ENCODE measurements at regions not wholly inside any gene's neighbourhood (a gene's known extent, or its start where the extent isn't known, plus 50 kb on each side); places are given as distances from the start of the nearest gene placed in this dataset.

DNA sequence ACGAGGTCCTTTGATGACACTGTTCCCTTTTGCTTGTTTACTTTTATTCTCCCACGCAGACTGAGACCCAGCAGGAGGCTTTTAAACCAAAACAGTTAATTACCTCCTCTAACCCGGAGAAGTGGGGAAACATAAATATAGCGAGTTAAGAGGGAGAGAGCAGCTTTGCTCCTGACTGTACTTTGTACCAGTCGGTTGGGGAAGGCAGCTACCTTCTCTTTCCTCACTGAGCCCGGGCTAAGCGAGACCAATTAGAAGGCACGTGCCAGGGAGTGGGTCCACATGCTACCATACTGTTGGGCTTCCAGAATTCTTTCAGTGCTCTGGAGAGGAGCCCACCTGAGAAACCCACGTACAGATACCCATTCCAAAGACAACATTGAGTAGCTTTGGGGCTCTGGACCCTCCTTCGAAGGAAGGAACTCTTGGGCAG lies 124.2 kb downstream of the ZIC5 start:
- 70 to 80% methylated on average over 10 of the region's 10 CpGs for WGBS, 2 donors
- H3K36me3 ChIP-seq (ENCODE audit: control insufficient read depth in 2 of 2, insufficient read depth in 2 of 2, low read length in 1 of 2), result no peaks in the 10 kb centered on the region

DNA sequence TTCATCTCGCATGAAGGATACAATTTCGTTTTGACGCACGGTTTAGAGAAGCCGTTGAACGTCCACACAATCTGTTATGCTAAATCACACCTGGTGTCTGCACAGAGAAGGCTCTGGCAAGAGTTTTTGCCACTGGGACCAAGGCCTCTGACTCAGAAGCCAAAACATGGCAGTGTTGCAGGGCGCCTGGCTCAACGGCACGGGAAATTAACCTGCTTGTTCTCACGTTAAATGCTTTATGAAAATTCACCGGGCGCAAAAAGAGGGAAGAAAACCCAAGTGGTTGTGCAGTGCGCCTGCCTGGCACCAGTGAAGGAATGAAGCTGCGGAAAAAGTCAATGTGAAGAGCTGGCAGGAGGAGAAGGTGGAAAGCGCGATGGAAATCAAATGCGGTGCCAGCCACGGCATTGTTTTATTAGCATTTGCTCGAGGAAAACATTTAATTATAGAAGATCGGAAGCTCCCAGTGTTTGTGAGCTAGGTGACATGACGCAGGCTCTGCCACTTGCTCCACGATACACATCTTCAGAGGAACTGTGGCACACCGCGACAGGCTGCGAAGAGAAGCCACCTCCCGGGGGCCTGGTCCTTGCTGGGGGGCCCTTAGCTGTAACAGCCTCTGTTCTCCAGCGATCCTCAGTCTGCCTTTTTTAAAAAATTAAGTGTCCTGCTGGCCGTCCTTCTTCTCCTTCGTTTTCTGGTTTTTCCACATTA lies 126.2 kb downstream of the ZIC5 start:
- H3K4me1 ChIP-seq (ENCODE audit: control insufficient read depth in 2 of 2, insufficient read depth in 2 of 2, low read length in 1 of 2), result no peaks in the 10 kb centered on the region
- no peak overlapping the region for H3K4me3 ChIP-seq (ENCODE audit: low read depth in 1 of 2, low read length in 2 of 2)
- H3K9me3 ChIP-seq (ENCODE audit: control insufficient read depth in 2 of 2, insufficient read depth in 1 of 2, low read depth in 1 of 2, low read length in 1 of 2), result peaks cover 0 to 3% of the 10 kb centered on the region in 2 donors
- H3K27ac ChIP-seq (ENCODE audit: low read depth in 2 of 2, low read length in 1 of 2), result no peak overlapping the region
- no peaks in the 10 kb centered on the region for H3K27me3 ChIP-seq (ENCODE audit: control insufficient read depth in 1 of 2, insufficient read depth in 2 of 2, low read length in 2 of 2)
- H3K36me3 ChIP-seq (ENCODE audit: control insufficient read depth in 2 of 2, insufficient read depth in 2 of 2, low read length in 1 of 2), result no peaks in the 10 kb centered on the region
- 88 to 90% methylated on average over 29 of the region's 29 CpGs for WGBS, 2 donors

More for the DNA sequence above, 124.2 kb downstream of the ZIC5 start:
- peaks cover 0 to 3% of the 10 kb centered on the region in 2 donors for H3K9me3 ChIP-seq (ENCODE audit: control insufficient read depth in 2 of 2, insufficient read depth in 1 of 2, low read depth in 1 of 2, low read length in 1 of 2)
- no peak overlapping the region for H3K4me3 ChIP-seq (ENCODE audit: low read depth in 1 of 2, low read length in 2 of 2)
- no peaks in the 10 kb centered on the region for H3K4me1 ChIP-seq (ENCODE audit: control insufficient read depth in 2 of 2, insufficient read depth in 2 of 2, low read length in 1 of 2)
- H3K27ac ChIP-seq (ENCODE audit: low read depth in 2 of 2, low read length in 1 of 2), result no peak overlapping the region
- no peaks in the 10 kb centered on the region for H3K27me3 ChIP-seq (ENCODE audit: control insufficient read depth in 1 of 2, insufficient read depth in 2 of 2, low read length in 2 of 2)

DNA sequence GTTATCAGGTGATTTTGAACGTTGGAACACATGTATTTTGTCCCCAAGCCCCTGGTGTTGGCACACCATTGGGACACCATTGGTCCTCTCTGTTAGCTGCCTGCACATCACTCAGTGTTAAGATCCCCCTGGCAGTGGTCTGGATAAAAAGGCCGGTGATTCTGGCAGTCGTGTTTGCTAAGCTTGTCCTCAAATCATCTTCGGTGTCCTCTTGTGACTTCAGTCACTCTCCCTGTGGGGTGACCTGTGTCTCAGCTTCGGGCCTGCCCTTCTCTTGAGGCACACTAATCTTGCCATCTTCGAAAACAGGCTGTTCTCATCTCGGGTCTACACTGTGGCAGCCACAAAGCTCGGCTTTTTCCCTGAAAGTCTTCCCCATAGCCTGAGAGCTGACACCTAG lies 127.1 kb downstream of the ZIC5 start:
- Histone ChIP-seq H3K27ac (ENCODE audit: low read depth in 2 of 2, low read length in 1 of 2) (no peak overlapping the region), H3K4me3 (ENCODE audit: low read depth in 1 of 2, low read length in 2 of 2) (no peak overlapping the region), H3K4me1 (ENCODE audit: control insufficient read depth in 2 of 2, insufficient read depth in 2 of 2, low read length in 1 of 2) (no peaks in the 10 kb centered on the region), H3K36me3 (ENCODE audit: control insufficient read depth in 2 of 2, insufficient read depth in 2 of 2, low read length in 1 of 2) (no peaks in the 10 kb centered on the region), H3K9me3 (ENCODE audit: control insufficient read depth in 2 of 2, insufficient read depth in 1 of 2, low read depth in 1 of 2, low read length in 1 of 2) (peaks cover 0 to 3% of the 10 kb centered on the region in 2 donors), H3K27me3 (ENCODE audit: control insufficient read depth in 1 of 2, insufficient read depth in 2 of 2, low read length in 2 of 2) (no peaks in the 10 kb centered on the region)
- 81 to 84% methylated on average over 8 of the region's 8 CpGs for WGBS, 2 donors

DNA sequence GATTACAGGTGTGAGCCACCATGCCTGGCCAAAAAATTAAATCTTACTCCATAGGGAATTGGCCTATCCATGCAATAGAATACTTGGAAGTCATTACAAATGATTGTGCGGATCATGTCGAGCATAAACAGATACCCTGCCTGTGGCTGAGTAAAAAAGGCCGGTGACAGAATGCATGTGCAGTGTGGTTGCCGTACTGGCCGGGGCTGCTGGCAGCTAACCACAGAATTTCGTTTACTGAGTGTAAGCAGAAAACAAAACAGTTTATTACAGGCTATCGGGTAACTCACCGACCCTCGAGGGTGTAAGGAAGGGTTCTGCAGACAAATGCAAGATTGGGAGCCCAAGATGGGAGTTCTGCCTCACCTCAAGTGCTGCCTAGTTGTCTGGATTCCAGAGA lies 127.7 kb downstream of the ZIC5 start:
- no peaks in the 10 kb centered on the region for H3K27me3 ChIP-seq (ENCODE audit: control insufficient read depth in 1 of 2, insufficient read depth in 2 of 2, low read length in 2 of 2)
- peaks cover 0 to 3% of the 10 kb centered on the region in 2 donors for H3K9me3 ChIP-seq (ENCODE audit: control insufficient read depth in 2 of 2, insufficient read depth in 1 of 2, low read depth in 1 of 2, low read length in 1 of 2)
- no peak overlapping the region for H3K27ac ChIP-seq (ENCODE audit: low read depth in 2 of 2, low read length in 1 of 2)
- H3K36me3 ChIP-seq (ENCODE audit: control insufficient read depth in 2 of 2, insufficient read depth in 2 of 2, low read length in 1 of 2), result no peaks in the 10 kb centered on the region
- H3K4me3 ChIP-seq (ENCODE audit: low read depth in 1 of 2, low read length in 2 of 2), result no peak overlapping the region
- 88 to 89% methylated on average over 9 of the region's 9 CpGs for WGBS, 2 donors
- H3K4me1 ChIP-seq (ENCODE audit: control insufficient read depth in 2 of 2, insufficient read depth in 2 of 2, low read length in 1 of 2), result no peaks in the 10 kb centered on the region

DNA sequence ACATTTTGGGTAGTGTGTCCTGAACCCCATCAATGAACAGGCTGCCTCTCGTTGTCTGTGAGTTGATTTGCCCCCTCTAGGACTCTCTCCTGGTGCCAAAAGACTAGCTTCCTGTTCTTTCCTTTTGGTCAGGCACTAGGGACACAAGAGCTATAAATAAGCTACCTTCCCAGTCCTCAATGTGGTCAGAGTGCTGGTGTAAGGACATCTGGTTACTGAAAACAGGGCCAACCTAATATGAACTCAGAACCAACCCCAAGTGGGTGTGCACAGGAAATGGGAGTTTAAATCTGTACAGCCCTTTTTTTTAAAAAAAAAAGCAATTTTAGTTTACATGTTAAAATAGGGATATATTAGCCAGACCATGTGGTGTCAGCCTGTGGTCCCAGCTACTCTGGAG lies 129.2 kb downstream of the ZIC5 start:
- WGBS, 2 donors, result 50 to 67% methylated on average over 1 of the region's 1 CpG
- peaks cover 0 to 3% of the 10 kb centered on the region in 2 donors for H3K9me3 ChIP-seq (ENCODE audit: control insufficient read depth in 2 of 2, insufficient read depth in 1 of 2, low read depth in 1 of 2, low read length in 1 of 2)
- no peak overlapping the region for H3K27ac ChIP-seq (ENCODE audit: low read depth in 2 of 2, low read length in 1 of 2)
- no peaks in the 10 kb centered on the region for H3K4me1 ChIP-seq (ENCODE audit: control insufficient read depth in 2 of 2, insufficient read depth in 2 of 2, low read length in 1 of 2)
- no peak overlapping the region for H3K4me3 ChIP-seq (ENCODE audit: low read depth in 1 of 2, low read length in 2 of 2)
- H3K27me3 ChIP-seq (ENCODE audit: control insufficient read depth in 1 of 2, insufficient read depth in 2 of 2, low read length in 2 of 2), result no peaks in the 10 kb centered on the region
- no peaks in the 10 kb centered on the region for H3K36me3 ChIP-seq (ENCODE audit: control insufficient read depth in 2 of 2, insufficient read depth in 2 of 2, low read length in 1 of 2)

DNA sequence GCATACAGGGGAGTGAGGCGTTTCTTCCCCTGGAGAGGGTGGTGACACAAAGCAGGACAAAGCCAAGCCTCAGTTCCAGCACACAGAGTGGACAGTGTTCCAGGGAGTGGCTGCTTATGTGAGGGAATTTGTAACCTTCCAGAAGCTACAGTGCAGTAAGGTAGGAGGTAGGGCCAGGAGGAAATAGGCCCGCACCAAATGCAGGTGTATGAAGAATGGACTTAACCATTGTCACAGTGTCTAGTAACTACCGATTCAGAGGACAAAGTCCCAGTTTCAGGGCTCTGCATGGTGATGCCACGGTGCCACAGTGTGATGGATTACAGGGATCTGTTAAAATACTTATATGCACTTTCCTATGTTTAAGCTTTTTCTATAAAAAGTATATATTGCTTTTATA lies 135.3 kb downstream of the ZIC5 start:
- H3K4me1 ChIP-seq (ENCODE audit: control insufficient read depth in 2 of 2, insufficient read depth in 2 of 2, low read length in 1 of 2), result no peaks in the 10 kb centered on the region
- H3K9me3 ChIP-seq (ENCODE audit: control insufficient read depth in 2 of 2, insufficient read depth in 1 of 2, low read depth in 1 of 2, low read length in 1 of 2), result no peaks in the 10 kb centered on the region
- WGBS, 2 donors, result 77 to 85% methylated on average over 4 of the region's 4 CpGs
- H3K27me3 ChIP-seq (ENCODE audit: control insufficient read depth in 1 of 2, insufficient read depth in 2 of 2, low read length in 2 of 2), result no peaks in the 10 kb centered on the region
- H3K36me3 ChIP-seq (ENCODE audit: control insufficient read depth in 2 of 2, insufficient read depth in 2 of 2, low read length in 1 of 2), result no peaks in the 10 kb centered on the region
- no peak overlapping the region for H3K27ac ChIP-seq (ENCODE audit: low read depth in 2 of 2, low read length in 1 of 2)
- no peak overlapping the region for H3K4me3 ChIP-seq (ENCODE audit: low read depth in 1 of 2, low read length in 2 of 2)

DNA sequence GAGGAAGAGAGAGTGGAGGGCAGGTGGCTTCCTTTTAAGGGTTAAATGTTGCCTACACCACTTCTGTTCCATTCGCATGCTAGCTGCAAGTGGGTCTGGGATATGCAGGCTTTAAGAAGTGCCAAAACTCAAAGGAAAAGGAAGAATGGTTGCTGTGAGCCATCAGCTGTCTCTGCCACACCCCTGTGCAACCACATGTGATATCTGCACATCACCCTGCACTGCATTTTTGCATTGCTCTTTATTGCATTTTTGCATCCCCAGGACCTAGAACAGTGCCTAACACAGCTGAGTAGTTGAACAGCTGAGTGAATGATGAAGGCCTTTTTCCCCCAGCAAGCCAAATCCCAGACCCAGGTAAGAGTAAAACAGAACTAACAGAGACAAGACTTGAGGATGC lies 136.1 kb downstream of the ZIC5 start:
- WGBS, 2 donors, result 67 to 73% methylated on average over 1 of the region's 1 CpG
- Histone ChIP-seq H3K36me3 (ENCODE audit: control insufficient read depth in 2 of 2, insufficient read depth in 2 of 2, low read length in 1 of 2) (no peaks in the 10 kb centered on the region), H3K4me3 (ENCODE audit: low read depth in 1 of 2, low read length in 2 of 2) (no peak overlapping the region), H3K27ac (ENCODE audit: low read depth in 2 of 2, low read length in 1 of 2) (no peak overlapping the region), H3K4me1 (ENCODE audit: control insufficient read depth in 2 of 2, insufficient read depth in 2 of 2, low read length in 1 of 2) (no peaks in the 10 kb centered on the region), H3K27me3 (ENCODE audit: control insufficient read depth in 1 of 2, insufficient read depth in 2 of 2, low read length in 2 of 2) (no peaks in the 10 kb centered on the region), H3K9me3 (ENCODE audit: control insufficient read depth in 2 of 2, insufficient read depth in 1 of 2, low read depth in 1 of 2, low read length in 1 of 2) (no peaks in the 10 kb centered on the region)

DNA sequence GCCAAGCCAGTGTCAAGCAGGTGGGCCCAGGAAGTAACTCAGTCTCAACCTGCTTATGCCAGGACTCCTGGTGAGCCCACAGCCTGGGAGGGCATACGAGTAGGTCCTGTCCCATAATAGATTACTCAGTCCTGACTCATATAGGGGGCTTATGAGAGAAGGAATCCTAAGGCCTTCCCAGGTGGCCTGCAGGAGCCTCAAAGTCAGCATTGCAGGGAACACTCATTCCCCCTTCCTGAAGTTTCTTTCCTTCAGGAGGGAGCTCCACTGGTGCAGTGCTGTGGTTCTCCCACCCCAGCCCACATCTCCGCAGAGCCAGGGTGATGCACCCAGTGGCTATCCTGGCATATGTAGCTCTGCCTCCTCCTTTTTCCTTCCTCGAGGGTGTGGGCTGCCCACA lies 137.3 kb downstream of the ZIC5 start:
- WGBS, 2 donors, result 76 to 80% methylated on average over 3 of the region's 3 CpGs
- Histone ChIP-seq H3K9me3 (ENCODE audit: control insufficient read depth in 2 of 2, insufficient read depth in 1 of 2, low read depth in 1 of 2, low read length in 1 of 2) (no peaks in the 10 kb centered on the region), H3K27ac (ENCODE audit: low read depth in 2 of 2, low read length in 1 of 2) (no peak overlapping the region), H3K4me1 (ENCODE audit: control insufficient read depth in 2 of 2, insufficient read depth in 2 of 2, low read length in 1 of 2) (no peaks in the 10 kb centered on the region), H3K36me3 (ENCODE audit: control insufficient read depth in 2 of 2, insufficient read depth in 2 of 2, low read length in 1 of 2) (no peaks in the 10 kb centered on the region), H3K4me3 (ENCODE audit: low read depth in 1 of 2, low read length in 2 of 2) (no peak overlapping the region), H3K27me3 (ENCODE audit: control insufficient read depth in 1 of 2, insufficient read depth in 2 of 2, low read length in 2 of 2) (no peaks in the 10 kb centered on the region)

DNA sequence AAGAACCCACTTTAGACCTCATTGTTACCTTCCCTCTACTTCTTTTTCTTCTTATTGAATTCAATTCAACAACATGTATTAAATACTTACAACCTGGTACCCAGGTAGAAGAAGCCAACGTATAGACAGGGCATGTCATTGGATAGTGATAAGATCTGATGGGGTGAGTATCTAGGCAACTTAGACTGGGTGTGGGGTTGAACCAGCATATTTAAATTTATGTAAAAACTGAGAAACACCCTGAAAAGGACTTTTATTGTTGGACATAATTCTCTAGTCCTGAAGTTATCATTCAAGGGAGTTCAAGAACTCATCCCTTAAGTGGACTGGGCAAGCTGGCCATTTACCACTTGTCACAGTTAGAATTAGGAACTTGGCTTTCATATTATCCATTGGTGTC lies 139.2 kb downstream of the ZIC5 start:
- no peak overlapping the region for H3K4me3 ChIP-seq (ENCODE audit: low read depth in 1 of 2, low read length in 2 of 2)
- H3K9me3 ChIP-seq (ENCODE audit: control insufficient read depth in 2 of 2, insufficient read depth in 1 of 2, low read depth in 1 of 2, low read length in 1 of 2), result no peaks in the 10 kb centered on the region
- no peaks in the 10 kb centered on the region for H3K36me3 ChIP-seq (ENCODE audit: control insufficient read depth in 2 of 2, insufficient read depth in 2 of 2, low read length in 1 of 2)
- WGBS, 2 donors, result 87 to 94% methylated on average over 1 of the region's 1 CpG
- no peaks in the 10 kb centered on the region for H3K4me1 ChIP-seq (ENCODE audit: control insufficient read depth in 2 of 2, insufficient read depth in 2 of 2, low read length in 1 of 2)
- H3K27ac ChIP-seq (ENCODE audit: low read depth in 2 of 2, low read length in 1 of 2), result no peak overlapping the region
- H3K27me3 ChIP-seq (ENCODE audit: control insufficient read depth in 1 of 2, insufficient read depth in 2 of 2, low read length in 2 of 2), result no peaks in the 10 kb centered on the region

DNA sequence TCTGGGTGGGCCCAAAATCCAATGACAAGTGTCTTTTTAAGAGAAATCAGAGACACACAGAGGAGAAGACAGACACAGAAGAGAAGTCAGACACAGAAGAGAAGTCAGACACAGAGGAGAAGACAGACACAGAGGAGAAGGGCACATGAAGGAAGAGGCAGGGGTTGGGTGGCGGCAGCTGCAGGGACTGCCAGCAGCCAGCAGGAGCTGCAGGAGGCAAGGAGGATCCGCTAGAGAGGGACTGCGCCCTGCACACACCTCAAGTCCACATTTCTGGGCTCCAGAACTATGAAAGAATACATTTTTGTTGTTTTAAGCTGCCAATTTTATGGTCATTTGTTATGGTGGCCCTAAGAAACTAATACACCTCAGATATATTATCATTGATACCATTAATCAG lies 140.6 kb downstream of the ZIC5 start:
- no peaks in the 10 kb centered on the region for H3K4me1 ChIP-seq (ENCODE audit: control insufficient read depth in 2 of 2, insufficient read depth in 2 of 2, low read length in 1 of 2)
- no peak overlapping the region for H3K27ac ChIP-seq (ENCODE audit: low read depth in 2 of 2, low read length in 1 of 2)

More for the DNA sequence above, 140.6 kb downstream of the ZIC5 start:
- H3K4me3 ChIP-seq (ENCODE audit: low read depth in 1 of 2, low read length in 2 of 2), result no peak overlapping the region
- no peaks in the 10 kb centered on the region for H3K36me3 ChIP-seq (ENCODE audit: control insufficient read depth in 2 of 2, insufficient read depth in 2 of 2, low read length in 1 of 2)
- H3K27me3 ChIP-seq (ENCODE audit: control insufficient read depth in 1 of 2, insufficient read depth in 2 of 2, low read length in 2 of 2), result no peaks in the 10 kb centered on the region
- whole genome bisulfite sequencing, 2 donors, result 94 to 97% methylated on average over 3 of the region's 3 CpGs
- H3K9me3 ChIP-seq (ENCODE audit: control insufficient read depth in 2 of 2, insufficient read depth in 1 of 2, low read depth in 1 of 2, low read length in 1 of 2), result no peaks in the 10 kb centered on the region
